WTC11 (cell line): ENCODE measurements at regions not wholly inside any gene's neighbourhood (a gene's known extent, or its start where the extent isn't known, plus 50 kb on each side); places are given as distances from the start of the nearest gene placed in this dataset.

Experiments used
- ATAC-seq: fragments of 200-7000 bp; cut with Tn5 transposase; 2 replicates; pipeline ENCODE4 v1.10.0; 2021; ENCODE audit warnings: mild to moderate bottlenecking, moderate library complexity
- CTCF ChIA-PET: fragments of 300-600 bp; sonication (Branson Sonifier 250); formaldehyde crosslinking; loops from one replicate; lab custom pipeline; 2021; ENCODE audit warnings: antibody characterized with exemption; lab: Charles Lee
- POLR2A ChIA-PET: fragments of 350-600 bp; sonication (Branson Sonifier 250); formaldehyde crosslinking; loops from one replicate; lab custom pipeline; 2021; ENCODE audit warnings: antibody characterized with exemption; lab: Charles Lee
- DNase-seq: peaks from one replicate; pipeline ENCODE4 v3.0.0; 2021; ENCODE audit warnings: low spot score
- H3K27ac Mint-ChIP-seq: 2 replicates; pipeline ENCODE4 v1.8.0; 2021; ENCODE audit warnings: mixed read lengths
- H3K27me3 Mint-ChIP-seq: 2 replicates; pipeline ENCODE4 v1.8.0; 2021; ENCODE audit warnings: low read depth, mild to moderate bottlenecking, moderate library complexity, mixed read lengths
- H3K36me3 Mint-ChIP-seq: 2 replicates; pipeline ENCODE4 v1.8.0; 2021; ENCODE audit warnings: mixed read lengths
- H3K4me1 Mint-ChIP-seq: 2 replicates; pipeline ENCODE4 v1.8.0; 2022; ENCODE audit warnings: mixed read lengths
- H3K4me3 Mint-ChIP-seq: 2 replicates; pipeline ENCODE4 v1.8.0; 2021; ENCODE audit warnings: mild to moderate bottlenecking, moderate library complexity, mixed read lengths
- H3K9me3 Mint-ChIP-seq: 2 replicates; pipeline ENCODE4 v1.8.0; 2021; ENCODE audit warnings: mixed read lengths
- ATF3 ChIP-seq: sonication (generic); formaldehyde crosslinking; conservative IDR thresholded peaks from 2 replicates; pipeline ENCODE4 v1.8.1; 2022; ENCODE audit warnings: mild to moderate bottlenecking, missing genetic modification reagents
- CREB1 ChIP-seq: sonication (generic); formaldehyde crosslinking; IDR thresholded peaks from 2 replicates; pipeline ENCODE4 v1.8.0; 2023; ENCODE audit warnings: mild to moderate bottlenecking, missing genetic modification reagents
- CREM ChIP-seq: sonication (generic); formaldehyde crosslinking; IDR thresholded peaks from 2 replicates; pipeline ENCODE4 v1.8.1; 2022; ENCODE audit warnings: mild to moderate bottlenecking, missing genetic modification reagents, moderate library complexity
- E2F1 ChIP-seq: sonication (generic); formaldehyde crosslinking; IDR thresholded peaks from 2 replicates; pipeline ENCODE4 v1.8.0; 2022; ENCODE audit warnings: mild to moderate bottlenecking, missing genetic modification reagents
- EMX1 ChIP-seq: fragments of 250-450 bp; sonication (Bioruptor Pico); IDR thresholded peaks from 2 replicates; pipeline ENCODE4 v1.8.0; 2021; ENCODE audit warnings: mild to moderate bottlenecking
- IRF1 ChIP-seq: sonication (generic); formaldehyde crosslinking; IDR thresholded peaks from 2 replicates; pipeline ENCODE4 v1.8.0; 2023; ENCODE audit warnings: missing genetic modification reagents
- JAZF1 ChIP-seq: fragments of 250-450 bp; sonication (Bioruptor Pico); IDR thresholded peaks from 2 replicates; pipeline ENCODE4 v1.9.0; 2021; ENCODE audit warnings: moderate library complexity, mild to moderate bottlenecking, inconsistent platforms
- ZNF532 ChIP-seq: fragments of 250-450 bp; sonication (Bioruptor Pico); IDR thresholded peaks from 2 replicates; pipeline ENCODE4 v1.9.0; 2021; ENCODE audit warnings: mild to moderate bottlenecking, borderline replicate concordance
- TF ChIP-seq, protein P1 (sequence below): sonication (generic); formaldehyde crosslinking; IDR thresholded peaks from 2 replicates; pipeline ENCODE4 v1.8.0; 2022; ENCODE audit warnings: mild to moderate bottlenecking, missing genetic modification reagents
- TF ChIP-seq, protein P2 (sequence below): sonication (generic); formaldehyde crosslinking; IDR thresholded peaks from 2 replicates; pipeline ENCODE4 v1.8.1; 2023; ENCODE audit warnings: mild to moderate bottlenecking, missing genetic modification reagents
- TF ChIP-seq, protein P3 (sequence below): sonication (generic); formaldehyde crosslinking; IDR thresholded peaks from 2 replicates; pipeline ENCODE4 v1.8.1; 2023; ENCODE audit warnings: mild to moderate bottlenecking, missing genetic modification reagents, borderline replicate concordance
- TF ChIP-seq, protein P4 (sequence below): sonication (generic); formaldehyde crosslinking; IDR thresholded peaks from 2 replicates; pipeline ENCODE4 v1.8.1; 2022; ENCODE audit warnings: mild to moderate bottlenecking, moderate library complexity, missing genetic modification reagents

GRCh38 chr16:64363039-64363438 is 758.8 kb downstream of the CDH11 start (continued):
- TF ChIP-seq ZNF532 (CRISPR knock-in tag) (no peak), EMX1 (CRISPR knock-in tag) (no peak), ATF3 (CRISPR knock-in tag) (no peak), JAZF1 (CRISPR knock-in tag) (no peak), CREM (CRISPR knock-in tag) (no peak)
- TF ChIP-seq, protein P1, sequence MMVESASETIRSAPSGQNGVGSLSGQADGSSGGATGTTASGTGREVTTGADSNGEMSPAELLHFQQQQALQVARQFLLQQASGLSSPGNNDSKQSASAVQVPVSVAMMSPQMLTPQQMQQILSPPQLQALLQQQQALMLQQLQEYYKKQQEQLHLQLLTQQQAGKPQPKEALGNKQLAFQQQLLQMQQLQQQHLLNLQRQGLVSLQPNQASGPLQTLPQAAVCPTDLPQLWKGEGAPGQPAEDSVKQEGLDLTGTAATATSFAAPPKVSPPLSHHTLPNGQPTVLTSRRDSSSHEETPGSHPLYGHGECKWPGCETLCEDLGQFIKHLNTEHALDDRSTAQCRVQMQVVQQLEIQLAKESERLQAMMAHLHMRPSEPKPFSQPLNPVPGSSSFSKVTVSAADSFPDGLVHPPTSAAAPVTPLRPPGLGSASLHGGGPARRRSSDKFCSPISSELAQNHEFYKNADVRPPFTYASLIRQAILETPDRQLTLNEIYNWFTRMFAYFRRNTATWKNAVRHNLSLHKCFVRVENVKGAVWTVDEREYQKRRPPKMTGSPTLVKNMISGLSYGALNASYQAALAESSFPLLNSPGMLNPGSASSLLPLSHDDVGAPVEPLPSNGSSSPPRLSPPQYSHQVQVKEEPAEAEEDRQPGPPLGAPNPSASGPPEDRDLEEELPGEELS: no peak

DNA sequence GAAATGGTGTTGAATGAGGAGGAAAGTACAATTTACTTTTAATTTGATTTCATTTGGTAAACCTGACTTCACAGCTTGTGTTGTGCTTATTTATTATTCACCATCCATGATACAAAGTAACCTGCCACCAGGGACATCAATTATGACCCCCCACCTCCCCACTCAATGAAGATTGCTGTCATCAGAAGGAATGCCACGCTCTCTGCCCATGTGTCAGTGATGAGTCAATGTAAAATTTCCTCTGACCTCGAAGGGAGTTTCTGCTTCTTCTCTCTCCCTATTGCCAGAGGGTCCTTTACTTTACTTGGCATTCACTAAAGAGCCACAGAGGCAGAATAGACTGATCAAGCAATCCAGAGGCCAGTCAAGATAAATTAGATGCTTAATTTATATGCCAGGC is 759.7 kb downstream of the CDH11 start:
- Mint-ChIP-seq H3K36me3 (no peaks in the 10 kb centered on the region), H3K4me1 (no peaks in the 10 kb centered on the region), H3K27ac (no peak overlapping the region), H3K27me3 (no peaks in the 10 kb centered on the region), H3K9me3 (no peaks in the 10 kb centered on the region), H3K4me3 (no peak overlapping the region)
- TF ChIP-seq, protein P2, sequence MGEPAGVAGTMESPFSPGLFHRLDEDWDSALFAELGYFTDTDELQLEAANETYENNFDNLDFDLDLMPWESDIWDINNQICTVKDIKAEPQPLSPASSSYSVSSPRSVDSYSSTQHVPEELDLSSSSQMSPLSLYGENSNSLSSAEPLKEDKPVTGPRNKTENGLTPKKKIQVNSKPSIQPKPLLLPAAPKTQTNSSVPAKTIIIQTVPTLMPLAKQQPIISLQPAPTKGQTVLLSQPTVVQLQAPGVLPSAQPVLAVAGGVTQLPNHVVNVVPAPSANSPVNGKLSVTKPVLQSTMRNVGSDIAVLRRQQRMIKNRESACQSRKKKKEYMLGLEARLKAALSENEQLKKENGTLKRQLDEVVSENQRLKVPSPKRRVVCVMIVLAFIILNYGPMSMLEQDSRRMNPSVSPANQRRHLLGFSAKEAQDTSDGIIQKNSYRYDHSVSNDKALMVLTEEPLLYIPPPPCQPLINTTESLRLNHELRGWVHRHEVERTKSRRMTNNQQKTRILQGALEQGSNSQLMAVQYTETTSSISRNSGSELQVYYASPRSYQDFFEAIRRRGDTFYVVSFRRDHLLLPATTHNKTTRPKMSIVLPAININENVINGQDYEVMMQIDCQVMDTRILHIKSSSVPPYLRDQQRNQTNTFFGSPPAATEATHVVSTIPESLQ (CRISPR knock-in tag): no peak
- TF ChIP-seq E2F1 (CRISPR knock-in tag) (no peak), CREB1 (no peak)
- CTCF ChIA-PET: no interaction called here
- ATAC-seq: no peak
- DNase-seq: no peak
- POLR2A ChIA-PET: no interaction called here

DNA sequence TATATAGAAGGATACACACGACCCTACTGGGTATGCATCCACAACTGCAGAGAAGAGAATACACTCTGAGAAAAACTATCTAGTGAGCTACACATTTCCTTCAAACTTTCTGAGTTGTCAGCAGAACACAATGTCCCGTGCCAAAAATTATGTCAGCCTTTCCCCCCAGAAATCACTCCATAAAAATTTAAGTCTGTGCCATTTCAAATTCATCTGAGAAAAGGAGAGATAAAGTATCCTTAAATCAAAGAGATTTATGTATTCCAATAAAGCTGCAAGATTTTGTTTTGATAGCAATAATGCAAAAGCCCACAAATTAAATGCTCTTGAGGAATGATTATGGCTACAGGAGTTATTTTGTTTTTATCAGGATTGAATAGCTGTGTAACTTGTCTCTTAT is 760.1 kb downstream of the CDH11 start:
- ATAC-seq: no peak
- H3K4me1 Mint-ChIP-seq: no peaks in the 10 kb centered on the region
- CTCF ChIA-PET: no interaction called here
- no peaks in the 10 kb centered on the region for H3K9me3 Mint-ChIP-seq
- H3K36me3 Mint-ChIP-seq: no peaks in the 10 kb centered on the region
- no peak overlapping the region for H3K27ac Mint-ChIP-seq
- H3K27me3 Mint-ChIP-seq: no peaks in the 10 kb centered on the region
- POLR2A ChIA-PET: no interaction called here
- no peak overlapping the region for H3K4me3 Mint-ChIP-seq
- TF ChIP-seq, protein P3, sequence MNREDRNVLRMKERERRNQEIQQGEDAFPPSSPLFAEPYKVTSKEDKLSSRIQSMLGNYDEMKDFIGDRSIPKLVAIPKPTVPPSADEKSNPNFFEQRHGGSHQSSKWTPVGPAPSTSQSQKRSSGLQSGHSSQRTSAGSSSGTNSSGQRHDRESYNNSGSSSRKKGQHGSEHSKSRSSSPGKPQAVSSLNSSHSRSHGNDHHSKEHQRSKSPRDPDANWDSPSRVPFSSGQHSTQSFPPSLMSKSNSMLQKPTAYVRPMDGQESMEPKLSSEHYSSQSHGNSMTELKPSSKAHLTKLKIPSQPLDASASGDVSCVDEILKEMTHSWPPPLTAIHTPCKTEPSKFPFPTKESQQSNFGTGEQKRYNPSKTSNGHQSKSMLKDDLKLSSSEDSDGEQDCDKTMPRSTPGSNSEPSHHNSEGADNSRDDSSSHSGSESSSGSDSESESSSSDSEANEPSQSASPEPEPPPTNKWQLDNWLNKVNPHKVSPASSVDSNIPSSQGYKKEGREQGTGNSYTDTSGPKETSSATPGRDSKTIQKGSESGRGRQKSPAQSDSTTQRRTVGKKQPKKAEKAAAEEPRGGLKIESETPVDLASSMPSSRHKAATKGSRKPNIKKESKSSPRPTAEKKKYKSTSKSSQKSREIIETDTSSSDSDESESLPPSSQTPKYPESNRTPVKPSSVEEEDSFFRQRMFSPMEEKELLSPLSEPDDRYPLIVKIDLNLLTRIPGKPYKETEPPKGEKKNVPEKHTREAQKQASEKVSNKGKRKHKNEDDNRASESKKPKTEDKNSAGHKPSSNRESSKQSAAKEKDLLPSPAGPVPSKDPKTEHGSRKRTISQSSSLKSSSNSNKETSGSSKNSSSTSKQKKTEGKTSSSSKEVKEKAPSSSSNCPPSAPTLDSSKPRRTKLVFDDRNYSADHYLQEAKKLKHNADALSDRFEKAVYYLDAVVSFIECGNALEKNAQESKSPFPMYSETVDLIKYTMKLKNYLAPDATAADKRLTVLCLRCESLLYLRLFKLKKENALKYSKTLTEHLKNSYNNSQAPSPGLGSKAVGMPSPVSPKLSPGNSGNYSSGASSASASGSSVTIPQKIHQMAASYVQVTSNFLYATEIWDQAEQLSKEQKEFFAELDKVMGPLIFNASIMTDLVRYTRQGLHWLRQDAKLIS: no peak
- TF ChIP-seq, protein P4, sequence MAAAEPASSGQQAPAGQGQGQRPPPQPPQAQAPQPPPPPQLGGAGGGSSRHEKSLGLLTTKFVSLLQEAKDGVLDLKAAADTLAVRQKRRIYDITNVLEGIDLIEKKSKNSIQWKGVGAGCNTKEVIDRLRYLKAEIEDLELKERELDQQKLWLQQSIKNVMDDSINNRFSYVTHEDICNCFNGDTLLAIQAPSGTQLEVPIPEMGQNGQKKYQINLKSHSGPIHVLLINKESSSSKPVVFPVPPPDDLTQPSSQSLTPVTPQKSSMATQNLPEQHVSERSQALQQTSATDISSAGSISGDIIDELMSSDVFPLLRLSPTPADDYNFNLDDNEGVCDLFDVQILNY (CRISPR knock-in tag): no peak
- no peak for TF ChIP-seq IRF1 (CRISPR knock-in tag)
- no peak for DNase-seq
